Esophagus muscularis mucosa (tissue), 4 donors: ENCODE measurements at regions not wholly inside any gene's neighbourhood (a gene's known extent, or its start where the extent isn't known, plus 50 kb on each side); places are given as distances from the start of the nearest gene placed in this dataset.
"Not testable (repeated sequence)": the region's sequence is repeated elsewhere in the genome, so short reads cannot be mapped to it uniquely, and the experiment has no call there.

ENCODE experiments used
- DNase-seq: peaks from one replicate; pipeline ENCODE4 v3.0.0-alpha.2; 2017; ENCODE audit errors: extremely low spot score
- H3K27ac ChIP-seq, 4 donors: fragments of 200-600 bp; sonication (generic); replicated peaks in 1 of 4; 1 replicate in 3 of 4; 2 replicates in 1 of 4; pipeline ENCODE4 v1.5.1; 2016 to 2019; ENCODE audit warnings: mild to moderate bottlenecking in 1 of 4
- H3K27me3 ChIP-seq, 4 donors: fragments of 200-600 bp; sonication (generic); one replicate each; pipeline versions ENCODE4 v1.5.1 to v1.6.0; 2016 to 2019
- H3K36me3 ChIP-seq, 4 donors: fragments of 200-600 bp; sonication (generic); one replicate each; pipeline ENCODE4 v1.5.1; 2016 to 2019
- H3K4me1 ChIP-seq, 4 donors: fragments of 200-600 bp; sonication (generic); one replicate each; pipeline ENCODE4 v1.5.1; 2016 to 2019
- H3K4me3 ChIP-seq, 4 donors: fragments of 200-600 bp; sonication (generic); 1 replicate in 2 of 4; 2 replicates in 2 of 4; pipeline ENCODE4 v1.5.1; 2016 to 2019; ENCODE audit warnings: mild to moderate bottlenecking in 4 of 4, moderate library complexity in 1 of 4
- H3K9me3 ChIP-seq, 4 donors: fragments of 200-600 bp; sonication (generic); 1 replicate in 3 of 4; 2 replicates in 1 of 4; pipeline ENCODE4 v1.5.1; 2016 to 2019
- WGBS: methylation state at CpG from one replicate; pipeline ENCODE4 v1.1.5; 2018; 5-methylcytosine and 5-hydroxymethylcytosine counted together
- intact Hi-C: fragments of 100-400 bp; cut with DNase I; formaldehyde crosslinking; loops from one replicate; pipeline ENCODE4 v1.15.1; 2023

DNA sequence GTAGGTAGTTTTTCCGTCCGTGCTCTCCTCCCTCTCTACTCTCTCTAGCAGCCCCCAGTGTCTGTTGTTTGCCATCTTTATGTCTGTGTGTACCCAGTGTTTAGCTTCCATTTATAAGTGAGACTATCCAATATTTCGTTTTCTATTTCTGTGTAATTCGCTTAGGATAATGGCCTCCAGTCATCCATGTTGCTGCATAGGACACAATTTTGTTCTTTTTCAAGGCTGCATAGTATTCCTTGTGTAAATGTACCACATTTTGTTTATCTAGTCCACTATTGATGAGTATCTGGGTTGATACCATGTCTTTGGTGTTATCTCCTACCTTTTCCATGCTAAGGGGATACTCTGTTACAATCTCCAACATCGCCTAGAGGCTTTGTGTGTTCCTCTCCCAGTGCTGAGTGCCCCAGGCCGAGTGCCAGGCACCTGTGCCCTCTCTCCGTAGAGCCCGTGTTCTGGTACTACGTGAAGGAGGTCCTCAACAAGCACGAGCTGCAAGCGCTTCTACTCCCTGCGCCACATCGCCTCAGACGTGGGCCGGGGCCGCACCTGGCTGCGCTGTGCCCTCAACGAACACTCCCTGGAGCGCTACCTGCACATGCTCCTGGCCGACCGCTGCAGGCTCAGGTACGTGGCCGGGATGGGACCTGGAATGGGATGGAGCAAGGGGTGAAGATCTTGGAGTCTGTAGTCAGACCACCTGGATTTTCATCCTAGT, 51.0 kb downstream of the NPIPB11 start:
- H3K9me3 ChIP-seq, H3K4me3 ChIP-seq, H3K36me3 ChIP-seq, intact Hi-C loops, H3K27me3 ChIP-seq, H3K4me1 ChIP-seq, DNase-seq, H3K27ac ChIP-seq: not testable (repeated sequence)
- WGBS, result 95% methylated on average over 8 of the region's 23 CpGs

DNA sequence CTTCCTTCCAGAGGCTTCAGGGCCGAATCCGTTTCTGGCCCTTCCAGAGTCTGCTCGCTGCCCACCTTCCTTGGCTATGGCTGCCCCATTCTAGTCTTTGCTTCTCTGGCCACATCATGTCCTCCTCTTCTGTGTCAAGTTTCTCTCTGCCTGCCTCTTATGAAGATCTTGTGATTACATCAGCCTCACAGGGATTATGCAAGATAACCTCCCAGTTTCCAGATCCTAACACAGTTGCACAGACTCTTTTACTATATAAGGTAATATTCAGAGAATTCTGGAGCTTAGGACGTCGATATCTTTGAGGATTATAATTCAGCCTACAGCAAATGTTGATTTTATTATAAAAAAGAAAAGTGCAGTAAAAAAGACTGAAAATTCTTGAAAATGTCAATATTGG, 52.1 kb downstream of the NPIPB11 start:
- DNase-seq, H3K4me3 ChIP-seq, intact Hi-C loops, H3K9me3 ChIP-seq, H3K36me3 ChIP-seq, H3K27ac ChIP-seq, H3K4me1 ChIP-seq, H3K27me3 ChIP-seq: not testable (repeated sequence)
- WGBS, result 69% methylated on average over 2 of the region's 5 CpGs

GRCh38 chr16:29352617-29352999, 53.9 kb downstream of the NPIPB11 start:
- H3K27me3 ChIP-seq, H3K4me1 ChIP-seq, H3K9me3 ChIP-seq, H3K4me3 ChIP-seq, H3K27ac ChIP-seq, intact Hi-C loops, H3K36me3 ChIP-seq, DNase-seq: not testable (repeated sequence)
- WGBS, result 100% methylated on average over 2 of the region's 2 CpGs

GRCh38 chr16:29351970-29352616, 54.4 kb downstream of the NPIPB11 start:
- H3K4me3 ChIP-seq, intact Hi-C loops, DNase-seq, H3K27ac ChIP-seq, H3K9me3 ChIP-seq, H3K4me1 ChIP-seq, H3K36me3 ChIP-seq, H3K27me3 ChIP-seq: not testable (repeated sequence)
- 90% methylated on average over 5 of the region's 9 CpGs for WGBS

- intact Hi-C loops, DNase-seq: not testable (repeated sequence)
- 90% methylated on average over 12 of the region's 15 CpGs for WGBS
These were observed 55.1 kb downstream of the NPIPB11 start for GRCh38 chr16:29351271-29351969.

DNA sequence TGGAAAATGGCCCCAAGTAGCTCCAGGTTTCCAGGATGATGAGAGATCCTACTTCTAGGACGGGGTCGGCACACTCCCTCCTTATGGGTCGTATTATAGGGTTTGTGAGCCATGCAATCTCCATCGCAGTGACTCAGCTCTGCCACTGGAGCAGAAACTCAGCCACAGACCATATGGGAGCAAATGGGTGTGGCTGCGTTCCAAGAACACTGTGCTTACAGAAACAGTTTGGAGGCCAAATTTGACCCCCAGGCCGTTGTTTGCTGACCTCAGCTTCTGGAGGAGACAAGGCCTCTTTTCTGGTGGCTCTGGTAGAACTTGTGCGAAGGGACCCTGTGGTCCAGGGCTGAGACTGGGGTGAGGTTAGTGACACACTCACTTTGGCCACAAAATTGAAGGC, 56.5 kb downstream of the NPIPB11 start:
- H3K9me3 ChIP-seq, H3K4me1 ChIP-seq, H3K27ac ChIP-seq, H3K4me3 ChIP-seq, H3K27me3 ChIP-seq, DNase-seq, H3K36me3 ChIP-seq, intact Hi-C loops: not testable (repeated sequence)
- WGBS, result 60% methylated on average over 1 of the region's 7 CpGs

More at GRCh38 chr16:29351271-29351969, 55.1 kb downstream of the NPIPB11 start:
- not testable (repeated sequence) for H3K4me3 ChIP-seq, H3K4me1 ChIP-seq, H3K9me3 ChIP-seq, H3K27ac ChIP-seq, H3K36me3 ChIP-seq, H3K27me3 ChIP-seq

GRCh38 chr16:29348748-29349147, 57.8 kb downstream of the NPIPB11 start:
- H3K4me3 ChIP-seq, intact Hi-C loops, H3K36me3 ChIP-seq, H3K27me3 ChIP-seq, H3K4me1 ChIP-seq, H3K27ac ChIP-seq, DNase-seq, H3K9me3 ChIP-seq: not testable (repeated sequence)
- WGBS, result 80% methylated on average over 3 of the region's 3 CpGs

DNA sequence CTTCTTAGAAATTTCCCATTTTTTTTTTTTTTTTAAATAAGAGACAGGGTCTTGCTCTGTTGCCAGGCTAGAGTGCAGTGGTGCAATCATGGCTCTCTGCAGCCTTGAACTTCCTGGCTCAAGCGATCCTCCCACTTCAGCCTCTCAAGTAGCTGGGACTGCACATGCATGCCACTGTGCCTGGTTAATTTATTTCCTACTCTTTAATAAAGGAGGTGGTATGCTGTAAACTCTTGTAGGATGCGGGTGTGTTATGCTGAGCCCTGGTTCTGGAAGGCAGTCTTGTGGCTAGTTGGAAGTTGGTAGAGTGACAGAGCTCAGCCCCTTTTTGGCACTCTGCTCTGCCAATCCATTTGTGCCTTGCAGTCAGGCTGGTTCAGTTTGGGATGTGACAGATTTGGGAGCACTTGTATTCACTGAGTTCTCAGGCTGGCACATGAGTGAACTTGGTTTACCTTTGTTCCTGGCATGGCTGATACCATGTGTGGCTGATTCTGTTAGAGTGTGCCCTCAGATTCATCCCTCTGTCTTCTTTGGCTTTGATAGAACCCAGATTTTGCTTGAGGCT, 58.3 kb downstream of the NPIPB11 start:
- H3K27me3 ChIP-seq, H3K36me3 ChIP-seq, H3K4me3 ChIP-seq, H3K27ac ChIP-seq, H3K4me1 ChIP-seq, DNase-seq, intact Hi-C loops, H3K9me3 ChIP-seq: not testable (repeated sequence)
- whole genome bisulfite sequencing, result 100% methylated on average over 1 of the region's 2 CpGs

DNA sequence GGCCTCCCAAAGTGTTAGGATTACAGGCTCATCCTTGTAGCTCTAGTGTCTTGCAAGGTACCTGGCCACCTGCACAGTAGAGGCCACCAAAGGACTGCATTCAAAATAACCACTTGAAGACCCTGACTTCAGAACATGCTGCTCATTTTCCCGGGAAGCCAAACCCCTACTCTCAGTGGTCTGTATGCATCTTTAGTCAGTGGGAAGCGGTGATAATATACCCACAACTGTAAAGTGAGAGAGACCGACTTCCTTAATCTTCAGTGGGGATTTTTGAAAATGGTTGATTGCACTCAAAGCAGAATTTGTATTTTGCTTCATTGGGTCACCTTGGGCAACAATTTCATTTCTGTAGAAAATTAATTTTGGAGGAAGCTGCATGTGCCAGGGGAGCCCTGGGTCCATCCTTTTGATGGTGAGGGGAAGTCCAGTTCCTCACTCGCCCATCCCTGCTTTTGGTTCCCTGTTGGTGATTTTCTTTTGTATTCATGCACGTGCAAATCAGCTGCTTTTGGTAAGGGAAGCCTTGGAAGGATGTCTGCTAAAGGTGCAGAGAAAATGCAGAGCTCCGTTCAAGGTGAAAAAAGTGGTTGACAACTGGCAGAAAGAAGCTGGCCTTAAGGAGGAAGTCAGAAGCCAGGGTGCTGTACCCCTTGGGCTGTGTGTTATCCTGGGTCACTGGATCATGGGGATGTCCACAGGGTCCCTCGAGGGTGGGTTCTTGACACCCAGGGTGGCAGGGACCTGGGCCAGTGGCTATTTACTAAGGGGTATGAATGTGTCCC, 59.5 kb downstream of the NPIPB11 start:
- H3K27me3 ChIP-seq, H3K36me3 ChIP-seq, H3K4me1 ChIP-seq, intact Hi-C loops, H3K9me3 ChIP-seq, DNase-seq, H3K27ac ChIP-seq, H3K4me3 ChIP-seq: not testable (repeated sequence)
- 87% methylated on average over 7 of the region's 7 CpGs for WGBS

DNA sequence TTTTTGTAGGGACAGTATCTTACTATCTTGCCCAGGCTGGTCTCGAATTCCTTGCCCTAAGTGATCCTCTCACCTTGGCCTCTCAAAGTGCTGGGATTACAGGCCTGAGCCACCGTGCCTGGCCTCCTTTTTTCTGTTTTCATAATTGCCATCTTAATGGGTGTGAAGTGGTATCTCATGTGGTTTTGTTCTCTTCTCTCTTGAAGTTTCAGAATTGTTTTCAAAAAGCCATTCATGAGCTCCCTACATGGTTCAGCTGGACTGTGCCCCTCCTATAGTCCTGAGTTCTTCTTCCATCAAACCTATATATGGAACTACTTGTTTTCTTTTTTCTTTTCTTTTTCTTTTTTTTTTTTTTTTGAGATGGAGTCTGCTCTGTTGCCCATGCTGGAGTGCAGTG, 60.3 kb downstream of the NPIPB11 start:
- WGBS, result 88% methylated on average over 2 of the region's 2 CpGs
- H3K36me3 ChIP-seq, H3K27ac ChIP-seq, H3K4me1 ChIP-seq, H3K27me3 ChIP-seq, intact Hi-C loops, H3K4me3 ChIP-seq, H3K9me3 ChIP-seq, DNase-seq: not testable (repeated sequence)

- H3K27ac ChIP-seq, H3K27me3 ChIP-seq, DNase-seq, intact Hi-C loops, H3K9me3 ChIP-seq, H3K36me3 ChIP-seq, H3K4me1 ChIP-seq, H3K4me3 ChIP-seq: not testable (repeated sequence)
- WGBS, result 65% methylated on average over 4 of the region's 4 CpGs
These were observed 63.6 kb downstream of the NPIPB11 start for GRCh38 chr16:29342937-29343336.

- H3K4me1 ChIP-seq, H3K27me3 ChIP-seq, H3K4me3 ChIP-seq, DNase-seq, H3K36me3 ChIP-seq, intact Hi-C loops, H3K27ac ChIP-seq, H3K9me3 ChIP-seq: not testable (repeated sequence)
- 90% methylated on average over 5 of the region's 9 CpGs for WGBS
These were observed 65.6 kb downstream of the NPIPB11 start for GRCh38 chr16:29340779-29341438.
